Mesendoderm (in vitro differentiated cells): ENCODE measurements at regions not wholly inside any gene's neighbourhood (a gene's known extent, or its start where the extent isn't known, plus 50 kb on each side); places are given as distances from the start of the nearest gene placed in this dataset.

Experiments
- DNase-seq: peaks from one replicate; pipeline ENCODE4 v3.0.0; 2013
- H2AK5ac ChIP-seq: 2 replicates; pipeline ENCODE4 v1.6.1; 2013; ENCODE audit warnings: low read length, inconsistent platforms
- H2BK120ac ChIP-seq: 2 replicates; pipeline ENCODE4 v1.6.1; 2013; ENCODE audit warnings: low read depth, mild to moderate bottlenecking, low read length, moderate library complexity, mixed read lengths
- H2BK15ac ChIP-seq: replicated peaks from 2 replicates; pipeline ENCODE4 v1.6.1; 2013; ENCODE audit warnings: low read depth, mild to moderate bottlenecking, moderate library complexity
- H2BK5ac ChIP-seq: 2 replicates; pipeline ENCODE4 v1.6.1; 2013; ENCODE audit warnings: low read length, inconsistent platforms
- H3K18ac ChIP-seq: 2 replicates; pipeline ENCODE4 v1.6.1; 2013; ENCODE audit warnings: mild to moderate bottlenecking, low read length, mixed read lengths
- H3K23ac ChIP-seq: one replicate; pipeline ENCODE4 v1.6.1; 2013; ENCODE audit warnings: low read length
- H3K27ac ChIP-seq: 2 replicates; pipeline ENCODE4 v1.5.1; 2013; ENCODE audit warnings: low read depth, mild to moderate bottlenecking, inconsistent platforms, low read length, moderate library complexity
- H3K27me3 ChIP-seq: 2 replicates; pipeline ENCODE4 v1.6.1; 2013; ENCODE audit warnings: low read length, control low read depth, mild to moderate bottlenecking, inconsistent platforms; ENCODE audit not compliant: insufficient read depth, poor library complexity
- H3K36me3 ChIP-seq: 2 replicates; pipeline ENCODE4 v1.6.1; 2013; ENCODE audit warnings: low read length, inconsistent platforms; ENCODE audit not compliant: control insufficient read depth, insufficient read depth
- H3K4ac ChIP-seq: one replicate; pipeline ENCODE4 v1.6.1; 2013; ENCODE audit warnings: low read depth, mild to moderate bottlenecking, low read length, moderate library complexity
- H3K4me1 ChIP-seq: 2 replicates; pipeline ENCODE4 v1.6.1; 2013; ENCODE audit warnings: low read depth, low read length, inconsistent platforms; ENCODE audit not compliant: control insufficient read depth
- H3K4me2 ChIP-seq: 2 replicates; pipeline ENCODE4 v1.6.1; 2013; ENCODE audit warnings: low read length
- H3K4me3 ChIP-seq: 2 replicates; pipeline ENCODE4 v1.5.1; 2013; ENCODE audit warnings: mild to moderate bottlenecking, low read length
- H3K56ac ChIP-seq: one replicate; pipeline ENCODE4 v1.6.1; 2013; ENCODE audit warnings: low read length
- H3K79me1 ChIP-seq: 2 replicates; pipeline ENCODE4 v1.6.1; 2013; ENCODE audit warnings: low read length, inconsistent platforms
- H3K79me2 ChIP-seq: 2 replicates; pipeline ENCODE4 v1.6.1; 2013; ENCODE audit warnings: mild to moderate bottlenecking, low read length; ENCODE audit not compliant: control insufficient read depth, insufficient read depth
- H3K9ac ChIP-seq: 2 replicates; pipeline ENCODE4 v1.6.1; 2013; ENCODE audit warnings: low read length, inconsistent platforms
- H4K5ac ChIP-seq: one replicate; pipeline ENCODE4 v1.6.1; 2013; ENCODE audit warnings: low read length
- H4K8ac ChIP-seq: one replicate; pipeline ENCODE4 v1.6.1; 2013; ENCODE audit warnings: low read depth, mild to moderate bottlenecking, control low read depth, low read length, moderate library complexity
- WGBS: extraction: QIAGEN DNeasy Blood & Tissue Kit; methylation state at CpG from one replicate; pipeline ENCODE4 v1.1.7; 2013; ENCODE audit warnings: low lambda C conversion rate, missing lambda C conversion rate; ENCODE audit not compliant: insufficient coverage; ENCODE audit errors: extremely low coverage; 5-methylcytosine and 5-hydroxymethylcytosine counted together

GRCh38 chr1:222421380-222421779 lies 126.5 kb downstream of the HHIPL2 start:
- H3K4me2 ChIP-seq = no peak overlapping the region
- no peak overlapping the region for H2BK5ac ChIP-seq
- H3K18ac ChIP-seq = no peak overlapping the region
- no peak overlapping the region for H2AK5ac ChIP-seq
- no peak overlapping the region for H3K4ac ChIP-seq
- H3K23ac ChIP-seq = no peak overlapping the region
- H2BK120ac ChIP-seq = no peak overlapping the region
- H3K4me3 ChIP-seq = no peak overlapping the region
- H3K4me1 ChIP-seq = no peaks in the 10 kb centered on the region
- no peak overlapping the region for H3K27ac ChIP-seq
- H4K8ac ChIP-seq = no peak overlapping the region
- no peaks in the 10 kb centered on the region for H3K27me3 ChIP-seq
- H3K79me1 ChIP-seq = no peaks in the 10 kb centered on the region
- H3K36me3 ChIP-seq = no peaks in the 10 kb centered on the region
- H3K56ac ChIP-seq = no peak overlapping the region
- DNase-seq = no peak
- no peak overlapping the region for H4K5ac ChIP-seq
- no peak overlapping the region for H2BK15ac ChIP-seq
- no peak overlapping the region for H3K9ac ChIP-seq
- no peaks in the 10 kb centered on the region for H3K79me2 ChIP-seq

DNA sequence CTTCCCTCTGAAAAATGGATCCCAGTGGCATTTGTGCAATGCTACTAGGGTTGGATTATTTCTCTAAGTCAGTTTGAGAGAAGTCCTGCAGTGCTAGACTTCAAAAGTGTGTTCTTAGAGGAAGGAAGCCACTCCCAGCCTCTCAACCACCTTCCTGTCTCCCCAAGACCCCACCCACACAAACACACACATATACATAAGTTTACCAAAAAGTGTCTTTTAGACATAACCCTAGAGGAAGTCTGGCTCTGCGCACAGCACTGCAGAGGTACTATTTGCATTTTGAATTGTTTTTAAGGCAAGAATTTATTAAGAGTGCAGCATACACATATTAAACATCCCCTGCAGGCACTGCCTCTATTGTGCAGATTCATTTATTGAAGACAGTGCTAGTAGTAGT lies 127.3 kb downstream of the HHIPL2 start:
- Histone ChIP-seq H4K5ac (no peak overlapping the region), H3K4me3 (no peak overlapping the region), H3K18ac (no peak overlapping the region), H3K23ac (no peak overlapping the region), H3K4me2 (no peak overlapping the region), H3K4me1 (no peaks in the 10 kb centered on the region), H3K9ac (no peak overlapping the region), H3K27me3 (no peaks in the 10 kb centered on the region), H4K8ac (no peak overlapping the region), H2AK5ac (no peak overlapping the region), H3K4ac (no peak overlapping the region), H3K27ac (no peak overlapping the region), H3K36me3 (no peaks in the 10 kb centered on the region), H2BK120ac (no peak overlapping the region), H3K79me1 (no peaks in the 10 kb centered on the region), H2BK5ac (no peak overlapping the region), H2BK15ac (no peak overlapping the region), H3K79me2 (no peaks in the 10 kb centered on the region), H3K56ac (no peak overlapping the region)
- no peak for DNase-seq
- WGBS = no CpG with 5 or more reads among the region's 1 CpG

GRCh38 chr1:222418654-222419053 lies 129.2 kb downstream of the HHIPL2 start:
- Histone ChIP-seq H4K8ac (no peak overlapping the region), H3K79me2 (no peaks in the 10 kb centered on the region), H3K56ac (no peak overlapping the region), H3K9ac (no peak overlapping the region), H3K36me3 (no peaks in the 10 kb centered on the region), H3K27ac (no peak overlapping the region), H2AK5ac (no peak overlapping the region), H3K79me1 (no peaks in the 10 kb centered on the region), H3K27me3 (no peaks in the 10 kb centered on the region), H4K5ac (no peak overlapping the region), H3K18ac (no peak overlapping the region), H3K4me3 (no peak overlapping the region), H2BK5ac (no peak overlapping the region), H3K4me1 (no peaks in the 10 kb centered on the region), H3K4ac (no peak overlapping the region), H3K23ac (no peak overlapping the region), H3K4me2 (no peak overlapping the region), H2BK15ac (no peak overlapping the region), H2BK120ac (no peak overlapping the region)
- no peak for DNase-seq
- WGBS = no CpG with 5 or more reads among the region's 1 CpG

DNA sequence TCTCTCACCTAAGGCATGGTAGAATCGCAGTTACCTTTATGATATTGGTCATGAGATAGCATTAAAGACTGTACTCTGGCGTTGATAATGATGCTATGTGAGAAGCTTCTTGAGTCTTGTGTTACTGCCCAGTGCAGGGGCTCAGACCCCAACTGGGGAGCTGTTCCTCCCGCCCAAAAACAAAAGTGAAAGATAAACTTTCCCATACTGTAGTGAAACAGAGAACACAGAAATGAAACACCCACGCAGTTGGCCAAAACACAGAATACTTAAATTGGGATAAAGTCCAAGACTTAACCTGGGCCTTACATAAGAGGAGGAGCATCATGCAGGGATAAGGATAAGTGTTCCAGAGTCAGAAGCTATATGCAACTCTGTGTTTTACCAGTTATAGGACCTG lies 130.6 kb downstream of the HHIPL2 start:
- Histone ChIP-seq H2BK15ac (no peak overlapping the region), H3K56ac (no peak overlapping the region), H4K5ac (no peak overlapping the region), H3K4ac (no peak overlapping the region), H3K79me2 (no peaks in the 10 kb centered on the region), H3K9ac (no peak overlapping the region), H3K4me2 (no peak overlapping the region), H3K4me1 (no peaks in the 10 kb centered on the region), H3K36me3 (no peaks in the 10 kb centered on the region), H3K27ac (no peak overlapping the region), H3K79me1 (no peaks in the 10 kb centered on the region), H2AK5ac (no peak overlapping the region), H3K18ac (no peak overlapping the region), H4K8ac (no peak overlapping the region), H3K23ac (no peak overlapping the region), H3K4me3 (no peak overlapping the region), H2BK120ac (no peak overlapping the region), H3K27me3 (no peaks in the 10 kb centered on the region), H2BK5ac (no peak overlapping the region)
- no CpG with 5 or more reads among the region's 4 CpGs for WGBS
- DNase-seq = no peak

DNA sequence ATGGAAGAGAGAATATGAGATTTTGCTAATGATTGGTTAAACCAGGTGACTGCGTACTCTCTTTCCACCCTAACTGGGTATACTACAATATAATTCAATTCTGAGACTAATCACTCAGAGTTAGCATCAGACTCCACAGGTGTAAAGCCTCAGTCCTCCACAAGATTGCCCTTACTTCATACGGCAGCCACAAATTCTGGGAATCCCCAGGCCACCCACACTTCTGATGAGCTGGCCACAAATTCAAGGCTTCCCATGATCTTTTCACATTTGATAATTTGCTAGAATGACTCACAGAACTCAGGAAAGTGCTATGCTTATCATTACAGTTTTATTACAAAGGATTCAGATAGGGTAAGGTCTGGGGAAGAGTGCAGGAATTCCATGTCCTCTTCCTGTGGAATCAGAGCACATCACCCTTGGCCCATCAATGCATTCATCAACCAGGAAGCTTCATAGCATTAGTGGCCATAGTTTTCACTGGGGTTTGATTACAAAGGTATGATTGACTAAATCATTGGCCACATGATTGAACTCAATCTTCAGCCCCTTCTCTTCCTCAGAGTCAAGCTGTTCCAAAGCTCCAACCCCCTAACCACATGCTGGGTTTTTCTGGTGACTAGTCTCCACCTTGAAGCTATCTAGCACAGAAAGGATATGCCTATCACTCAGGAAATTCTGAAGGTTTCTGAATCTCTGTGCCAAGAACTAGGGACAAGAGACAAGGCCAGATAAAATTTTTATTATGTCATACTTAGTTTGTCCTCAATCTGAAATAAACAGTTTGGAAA lies 131.7 kb downstream of the HHIPL2 start:
- H3K4me1 ChIP-seq = no peaks in the 10 kb centered on the region
- no peak overlapping the region for H3K4me2 ChIP-seq
- DNase-seq = no peak
- no peak overlapping the region for H2BK120ac ChIP-seq
- no peak overlapping the region for H4K8ac ChIP-seq
- H3K4me3 ChIP-seq = no peak overlapping the region
- H3K79me2 ChIP-seq = no peaks in the 10 kb centered on the region
- no peaks in the 10 kb centered on the region for H3K27me3 ChIP-seq
- H3K9ac ChIP-seq = no peak overlapping the region
- H2BK15ac ChIP-seq = no peak overlapping the region
- no peak overlapping the region for H4K5ac ChIP-seq
- no peak overlapping the region for H2AK5ac ChIP-seq
- no peaks in the 10 kb centered on the region for H3K36me3 ChIP-seq
- WGBS = no CpG with 5 or more reads among the region's 2 CpGs
- no peak overlapping the region for H3K56ac ChIP-seq
- H3K27ac ChIP-seq = no peak overlapping the region
- no peak overlapping the region for H3K18ac ChIP-seq
- H3K79me1 ChIP-seq = no peaks in the 10 kb centered on the region
- H3K4ac ChIP-seq = no peak overlapping the region
- no peak overlapping the region for H2BK5ac ChIP-seq
- no peak overlapping the region for H3K23ac ChIP-seq

GRCh38 chr1:222415441-222415840 lies 132.5 kb downstream of the HHIPL2 start:
- H3K4me3 ChIP-seq = no peak overlapping the region
- no peak overlapping the region for H3K27ac ChIP-seq
- no peaks in the 10 kb centered on the region for H3K79me1 ChIP-seq
- no peak overlapping the region for H2BK15ac ChIP-seq
- H3K18ac ChIP-seq = no peak overlapping the region
- no peaks in the 10 kb centered on the region for H3K79me2 ChIP-seq
- no peaks in the 10 kb centered on the region for H3K27me3 ChIP-seq
- no peak overlapping the region for H2BK5ac ChIP-seq
- H3K4me1 ChIP-seq = no peaks in the 10 kb centered on the region
- no peak overlapping the region for H3K9ac ChIP-seq
- no peaks in the 10 kb centered on the region for H3K36me3 ChIP-seq
- H4K5ac ChIP-seq = no peak overlapping the region
- no peak overlapping the region for H2BK120ac ChIP-seq
- DNase-seq = no peak
- H3K4me2 ChIP-seq = no peak overlapping the region
- no peak overlapping the region for H4K8ac ChIP-seq
- H3K23ac ChIP-seq = no peak overlapping the region
- no peak overlapping the region for H3K4ac ChIP-seq
- no peak overlapping the region for H2AK5ac ChIP-seq
- H3K56ac ChIP-seq = no peak overlapping the region
- no CpG with 5 or more reads among the region's 5 CpGs for WGBS
